GM19467 (cell line): ENCODE measurements at regions not wholly inside any gene's neighbourhood (a gene's known extent, or its start where the extent isn't known, plus 50 kb on each side); places are given as distances from the start of the nearest gene placed in this dataset.

Experiments
- ATAC-seq: cut with Tn5 transposase; IDR thresholded peaks from one replicate; pipeline ENCODE4 v1.9.1; 2021; ENCODE audit warnings: mild to moderate bottlenecking, moderate library complexity; ENCODE audit not compliant: unreplicated experiment

DNA sequence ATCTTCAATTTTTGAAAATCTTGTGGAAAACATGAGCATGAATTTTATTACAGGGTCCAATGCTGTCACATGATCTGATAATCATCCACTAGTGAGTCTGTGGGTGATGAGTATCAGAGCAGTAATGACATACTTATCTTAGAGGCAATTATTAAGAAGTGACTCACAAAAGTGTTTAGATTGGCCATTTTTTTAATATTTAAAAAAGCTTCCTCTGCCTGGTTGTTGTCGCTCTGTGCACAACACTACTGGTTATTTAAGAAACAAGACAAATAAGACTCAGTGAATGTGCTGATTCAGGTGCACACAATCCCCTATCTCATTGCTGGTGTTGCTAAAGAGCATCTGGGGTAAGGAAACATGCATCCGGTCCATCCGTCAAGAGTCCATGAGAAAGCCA, 665.8 kb upstream of the ZEB2 start:
- ATAC-seq = no peak

DNA sequence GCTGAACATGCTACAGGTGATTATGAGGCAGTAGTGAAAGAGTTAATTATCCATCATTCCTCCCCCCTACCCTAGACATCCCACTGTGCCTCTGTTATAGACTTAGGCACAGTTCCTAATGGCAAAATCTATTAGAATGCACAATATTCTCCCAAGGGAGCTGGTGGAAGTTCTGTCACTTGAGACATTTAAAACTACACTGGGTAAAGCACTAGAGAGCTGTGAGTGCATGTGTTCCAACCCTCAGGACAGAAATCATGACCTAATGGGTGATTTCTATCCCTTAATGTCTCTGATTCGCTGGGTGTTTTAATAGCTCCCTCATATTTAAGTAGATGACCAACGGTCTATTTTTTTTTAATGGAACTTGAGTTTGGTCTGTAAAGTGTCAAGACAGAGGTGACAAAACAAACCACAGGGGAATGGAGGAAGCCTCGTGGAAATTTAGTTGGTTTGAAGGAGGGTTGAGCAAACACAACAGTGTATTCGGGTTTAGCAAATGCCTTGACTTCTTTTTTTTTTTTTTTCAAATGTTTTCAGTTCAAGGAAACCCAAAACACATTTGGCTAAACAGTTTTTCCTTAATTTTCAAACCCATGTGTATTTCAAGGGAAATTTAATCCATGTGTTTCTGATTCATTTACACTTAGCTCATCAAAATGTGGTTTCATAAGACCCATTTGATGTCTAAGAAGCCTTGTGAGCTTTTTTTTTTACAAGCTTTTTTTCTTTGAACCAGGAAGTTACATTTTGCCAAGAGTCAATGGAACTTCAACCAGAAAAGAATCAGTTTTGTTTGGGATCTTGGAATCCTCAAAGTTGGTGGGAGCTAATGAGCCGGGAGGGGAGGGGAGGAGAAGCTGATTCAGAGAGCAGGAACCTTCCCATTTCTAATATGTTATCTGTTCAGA, 665.1 kb upstream of the ZEB2 start:
- no peak for ATAC-seq

DNA sequence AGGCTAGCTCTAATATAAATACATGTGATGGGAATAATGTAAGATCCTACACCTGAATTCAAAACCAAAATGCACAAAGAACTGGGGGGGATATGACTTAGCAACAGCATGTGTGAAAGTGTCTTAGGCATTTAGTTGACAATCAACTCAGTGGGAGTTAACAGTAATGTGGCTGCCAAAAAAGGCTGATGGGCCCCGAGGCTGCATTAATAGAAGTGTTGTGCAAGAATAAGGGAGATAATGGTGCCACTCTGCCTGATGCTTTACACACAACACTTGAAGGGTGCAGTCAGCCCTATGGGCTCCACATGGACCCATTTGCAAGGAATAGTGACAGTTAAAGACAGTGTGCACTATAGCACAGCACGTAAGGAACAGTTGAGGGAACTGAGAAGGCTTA, 649.4 kb upstream of the ZEB2 start:
- ATAC-seq = no peak

DNA sequence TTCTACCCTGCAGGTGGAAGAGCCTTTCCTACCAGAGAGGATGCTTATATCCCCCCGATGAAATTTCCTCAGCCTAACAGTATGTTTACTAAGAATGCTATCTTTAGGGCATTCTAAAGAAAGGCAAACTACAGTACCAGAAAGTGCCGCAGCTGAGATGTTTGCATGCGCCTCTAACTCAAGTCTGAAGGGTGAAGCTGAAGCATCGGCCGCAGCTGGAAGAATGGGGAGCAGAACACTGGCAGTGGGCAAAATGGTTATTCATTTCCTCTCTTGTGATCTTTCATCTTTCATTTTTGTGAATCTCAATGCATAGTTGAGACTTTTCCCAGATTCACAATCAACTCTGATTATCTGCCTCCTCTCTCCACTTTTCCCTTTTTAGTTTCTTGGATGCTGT, 648.2 kb upstream of the ZEB2 start:
- ATAC-seq = no peak

DNA sequence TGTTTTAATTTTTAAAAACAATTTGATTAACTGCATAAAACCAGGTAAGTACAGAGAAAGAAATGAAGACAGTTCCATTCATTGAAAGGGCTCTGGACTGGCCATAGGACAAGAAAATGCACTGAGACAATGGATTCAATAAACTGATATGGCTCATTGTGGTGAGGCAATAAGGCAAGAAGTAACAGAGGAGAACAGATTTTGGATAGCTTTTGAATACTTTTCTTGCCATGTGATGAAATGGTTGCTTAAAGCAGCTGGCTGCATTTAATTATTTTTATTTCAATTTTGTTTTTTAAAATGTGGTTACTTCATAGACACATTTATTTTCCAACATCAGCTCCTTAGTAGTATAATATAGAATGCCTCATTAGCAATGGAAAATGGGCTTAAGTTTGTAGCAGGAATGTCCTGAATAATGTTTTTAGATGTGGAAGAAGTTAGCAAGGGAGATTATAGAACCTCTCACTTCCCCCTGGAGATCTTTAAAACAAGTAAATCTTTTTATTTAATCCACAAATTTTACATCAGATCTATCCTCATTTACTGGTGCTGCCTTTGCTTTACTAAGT, 646.9 kb upstream of the ZEB2 start:
- no peak for ATAC-seq

DNA sequence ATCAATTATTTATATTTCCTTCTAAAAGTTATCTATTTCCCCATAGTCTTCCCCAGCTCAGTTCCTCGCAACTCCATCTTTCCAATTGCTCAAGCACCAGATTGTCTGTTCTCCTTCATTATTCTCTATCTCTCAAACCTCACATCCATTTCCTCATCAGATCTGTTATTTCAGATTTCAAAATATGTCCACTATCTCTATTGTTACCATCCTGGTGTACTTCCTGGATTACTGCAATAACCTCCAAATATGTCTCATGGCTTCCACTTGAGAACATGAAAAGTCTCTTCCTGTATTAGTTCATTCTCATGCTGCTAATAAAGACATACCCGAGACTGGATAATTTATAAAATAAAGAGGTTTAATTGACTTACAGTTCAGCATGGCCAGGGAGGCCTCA, 641.7 kb upstream of the ZEB2 start:
- no peak for ATAC-seq

DNA sequence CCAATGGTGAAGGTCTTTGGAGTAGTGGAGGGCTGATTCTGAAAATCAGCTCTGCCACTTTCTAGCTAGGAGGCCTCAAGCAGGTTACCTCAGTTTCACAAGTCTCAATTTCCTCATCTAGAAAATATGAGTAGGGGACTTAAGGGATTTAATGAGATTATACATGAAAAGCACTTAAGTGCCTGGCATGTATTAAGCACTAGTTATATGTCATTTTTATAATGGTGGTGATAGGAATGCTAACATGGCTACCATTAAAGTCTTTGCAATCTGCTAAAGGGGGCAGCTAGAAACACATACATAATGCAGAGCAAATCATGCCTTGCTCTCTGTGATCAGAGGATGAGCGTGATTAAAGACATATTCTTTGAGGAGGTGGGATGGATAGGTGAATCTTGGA, 640.9 kb upstream of the ZEB2 start:
- ATAC-seq = no peak

DNA sequence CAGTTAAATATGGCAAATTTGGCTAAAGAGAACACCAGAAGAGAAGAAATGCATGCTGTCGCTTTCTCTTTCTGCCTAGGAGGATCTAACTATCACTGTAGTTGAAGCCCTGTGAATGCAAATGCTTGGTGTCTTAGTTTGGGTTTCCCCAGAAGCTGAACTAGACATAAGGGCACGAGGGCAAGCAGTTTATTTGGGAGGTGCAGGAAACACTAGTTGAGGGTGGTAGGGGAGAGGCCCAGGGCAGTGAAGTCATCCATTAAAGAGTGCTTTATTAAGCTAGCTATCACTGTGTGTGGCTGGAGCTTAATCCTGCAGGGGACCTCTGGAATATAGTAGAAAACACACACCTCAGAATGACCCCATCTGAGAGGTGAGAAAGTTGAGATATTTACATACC, 639.8 kb upstream of the ZEB2 start:
- ATAC-seq = no peak

DNA sequence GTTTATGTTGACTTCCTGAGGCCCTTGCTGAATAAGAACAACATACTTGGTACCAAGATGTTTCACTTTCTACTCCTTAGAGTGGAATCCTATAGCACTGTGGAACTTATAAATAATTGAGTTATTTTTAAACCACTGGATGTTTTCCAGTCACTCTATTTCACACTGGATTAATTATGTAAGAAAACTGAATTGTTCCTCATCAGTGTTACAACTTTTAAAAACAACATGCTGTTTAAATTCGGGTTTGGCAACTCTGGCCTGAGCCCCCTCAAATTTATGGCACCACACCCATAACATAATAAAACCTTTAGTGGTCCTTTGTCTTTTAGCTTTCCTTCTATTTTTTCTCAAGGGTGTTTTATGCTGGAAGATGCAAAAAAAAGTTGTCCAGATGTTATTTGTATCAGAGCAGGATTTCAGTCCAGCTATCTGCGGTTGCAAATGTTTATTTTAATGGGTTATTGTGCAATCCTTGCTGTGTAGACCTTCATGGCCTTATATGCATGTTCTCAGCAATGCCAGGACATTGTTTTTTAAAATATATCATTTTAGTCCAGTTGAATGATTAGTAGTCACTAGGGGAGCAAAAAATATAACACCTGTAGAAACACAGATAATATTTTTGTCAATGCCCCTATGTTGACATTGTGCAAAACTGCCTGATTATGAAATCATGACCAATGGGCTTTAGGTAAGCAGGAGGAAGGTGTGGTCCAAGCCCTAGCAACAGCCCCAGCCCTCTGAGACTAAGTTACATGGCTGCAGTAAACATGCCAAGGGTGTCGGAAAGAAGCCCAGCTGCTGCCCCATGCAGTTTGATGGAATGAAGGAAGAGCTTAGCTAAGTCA, 638.0 kb upstream of the ZEB2 start:
- no peak for ATAC-seq

DNA sequence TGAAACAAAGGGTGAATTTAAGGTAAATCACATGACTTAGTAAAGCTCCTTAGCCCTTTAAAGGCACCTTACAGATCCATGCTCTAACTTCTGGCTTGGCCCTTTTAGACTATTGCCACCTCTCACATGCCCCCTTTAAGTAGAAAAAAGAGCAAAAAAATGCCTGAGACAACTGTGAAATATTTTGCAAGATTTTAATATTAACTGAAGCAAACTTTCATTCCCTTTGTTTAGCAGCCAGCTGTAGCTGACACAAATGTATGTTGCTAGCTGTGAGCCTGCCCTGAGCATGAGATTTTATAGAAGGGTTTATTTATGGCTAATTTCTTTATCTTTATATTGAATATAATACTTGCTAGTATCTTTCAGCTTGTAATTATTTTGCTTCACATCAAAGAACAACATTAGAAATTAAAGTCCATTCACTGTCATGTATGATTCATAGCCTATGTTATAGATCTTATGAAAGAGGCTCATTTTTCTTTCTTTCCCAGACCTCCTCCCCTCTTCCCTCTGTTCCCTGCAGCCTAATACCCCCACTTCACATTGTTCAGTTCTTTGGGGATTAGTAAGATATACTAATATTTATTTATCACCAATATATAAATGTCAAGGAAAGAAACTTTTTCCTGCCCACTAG, 637.2 kb upstream of the ZEB2 start:
- no peak for ATAC-seq

DNA sequence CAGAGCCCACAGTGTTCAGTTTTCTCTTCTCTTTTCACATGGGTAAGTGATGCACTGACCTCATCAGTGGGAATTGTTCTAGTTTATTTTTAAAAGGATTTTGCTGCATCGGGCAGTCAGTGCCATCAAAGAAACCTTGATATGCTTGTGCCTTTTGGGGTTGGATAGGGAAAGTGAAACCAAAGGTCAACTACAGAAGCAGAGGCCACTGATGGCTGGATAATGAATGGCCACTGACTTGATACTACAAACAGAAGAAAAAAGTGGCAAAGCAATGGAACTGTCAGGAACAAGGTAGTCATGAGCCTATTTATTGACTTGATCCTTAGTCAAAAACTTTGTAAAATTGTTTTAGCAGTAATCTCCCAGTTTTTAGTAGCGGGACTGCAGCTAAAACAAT, 636.3 kb upstream of the ZEB2 start:
- no peak for ATAC-seq

DNA sequence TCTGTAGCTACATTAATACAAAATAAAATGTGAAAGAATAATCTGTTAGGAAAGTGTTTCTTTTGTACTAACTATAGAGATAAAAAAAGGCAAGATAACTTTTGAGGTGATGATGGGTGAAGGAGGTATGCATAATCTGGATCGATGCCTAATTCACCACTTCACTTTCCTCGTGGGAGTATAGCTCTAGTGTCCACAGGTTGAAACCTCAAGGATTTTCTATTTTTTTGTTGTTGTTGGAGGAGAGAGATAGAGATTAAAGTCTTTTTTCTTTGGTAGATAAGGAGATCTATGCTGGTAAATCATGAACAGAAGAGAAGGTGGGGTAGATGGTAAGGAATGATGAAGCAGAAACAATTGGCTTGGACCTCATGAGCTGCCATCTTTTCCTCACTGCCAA, 635.3 kb upstream of the ZEB2 start:
- ATAC-seq = no peak

DNA sequence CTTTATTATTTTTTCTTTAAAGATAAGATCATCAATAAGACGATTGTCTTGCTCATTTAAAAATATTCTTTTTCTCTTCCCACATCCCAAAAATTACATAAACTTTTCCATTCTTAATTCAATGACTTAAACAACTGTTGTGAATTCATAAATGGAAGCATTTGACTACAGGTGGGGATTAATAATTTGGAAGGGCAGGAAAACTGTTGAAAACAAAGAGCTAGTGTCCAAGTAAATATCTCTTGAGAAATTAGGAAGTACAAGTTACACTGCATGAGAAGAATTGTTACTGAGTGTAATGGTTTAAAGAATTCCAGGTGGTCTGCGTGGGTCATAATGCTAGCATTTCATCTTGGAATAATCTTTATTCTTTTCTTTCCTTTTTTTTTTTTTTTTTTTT, 634.8 kb upstream of the ZEB2 start:
- no peak for ATAC-seq

DNA sequence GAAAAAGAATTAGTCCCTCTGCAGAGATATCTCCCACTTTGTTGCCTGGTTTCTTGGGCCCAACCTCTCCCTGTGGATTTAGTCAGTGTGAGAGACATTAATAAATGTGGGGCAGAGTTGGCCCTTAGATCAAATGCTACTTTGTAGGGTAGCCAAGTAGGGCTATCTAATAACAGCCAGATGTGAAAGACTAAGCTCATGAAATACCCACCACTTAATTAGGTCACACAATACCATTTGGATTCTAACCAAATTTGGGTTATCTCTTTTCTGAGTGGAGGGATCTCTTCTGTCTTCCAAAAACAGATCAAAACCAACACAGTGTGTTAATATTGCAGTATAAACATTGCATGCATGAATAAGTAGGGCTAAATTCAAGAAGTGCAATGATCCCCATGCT, 626.8 kb upstream of the ZEB2 start:
- ATAC-seq = no peak

DNA sequence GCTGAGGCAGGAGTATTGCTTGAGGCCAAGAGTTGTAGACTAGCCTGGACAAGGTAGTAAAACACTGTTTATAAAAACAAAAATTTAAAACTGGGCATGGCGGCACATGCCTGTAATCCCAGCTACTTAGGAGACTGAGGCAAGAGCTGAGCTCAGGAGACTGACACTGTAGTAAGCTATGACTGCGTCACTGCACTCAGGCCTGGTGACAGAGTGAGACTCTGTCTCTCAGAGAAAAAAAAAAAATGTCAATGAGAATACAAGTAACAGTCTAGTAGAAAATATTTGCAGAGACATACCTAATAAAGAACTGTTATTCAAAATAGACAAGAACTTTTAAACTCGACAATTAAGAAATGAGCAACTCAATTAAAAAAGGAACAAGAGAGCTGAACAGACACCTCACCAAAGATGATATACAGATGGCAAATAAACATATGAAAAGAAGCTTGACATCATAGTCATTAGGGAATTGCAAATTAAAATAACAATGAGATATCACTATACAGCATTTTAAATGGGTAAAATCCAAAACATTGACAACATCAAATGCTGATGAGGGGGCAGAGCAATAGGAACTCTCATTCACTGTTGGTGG, 624.3 kb upstream of the ZEB2 start:
- no peak for ATAC-seq

DNA sequence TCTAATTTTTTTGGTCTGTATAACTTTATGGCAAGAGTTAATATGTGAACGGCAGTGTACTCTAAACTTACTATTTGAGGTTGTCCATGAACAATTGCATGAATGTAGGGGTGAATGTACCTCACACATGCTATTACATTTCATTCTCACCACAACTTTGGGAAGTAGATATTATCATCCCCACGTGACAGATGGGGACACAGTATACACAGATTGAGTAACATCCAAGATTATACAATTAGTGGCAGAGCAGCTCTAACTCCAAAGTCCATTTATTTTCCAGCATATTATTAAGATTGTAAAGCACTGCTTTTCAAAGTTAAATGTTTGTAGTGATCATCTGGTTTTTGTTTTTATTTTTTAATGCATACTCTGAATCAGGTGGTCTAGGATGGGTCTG, 622.1 kb upstream of the ZEB2 start:
- ATAC-seq = no peak

DNA sequence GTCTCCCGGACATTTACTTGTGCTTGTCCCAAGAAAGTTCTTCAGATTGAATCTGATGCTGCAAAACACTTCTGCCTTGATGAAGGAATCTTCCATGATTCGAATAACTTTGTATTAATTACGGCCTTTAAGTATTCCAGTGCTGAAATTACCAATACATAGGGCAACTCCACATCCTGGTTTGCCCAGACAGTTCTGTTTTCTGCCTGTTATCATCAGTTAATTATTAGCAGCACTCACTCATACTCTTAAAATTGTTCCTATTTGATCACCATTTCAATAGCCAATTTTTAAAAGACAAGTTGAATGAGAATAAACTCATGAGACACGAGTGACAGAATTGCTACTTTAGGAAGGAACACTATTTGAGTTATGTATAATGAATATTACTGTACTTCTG, 620.7 kb upstream of the ZEB2 start:
- no peak for ATAC-seq

DNA sequence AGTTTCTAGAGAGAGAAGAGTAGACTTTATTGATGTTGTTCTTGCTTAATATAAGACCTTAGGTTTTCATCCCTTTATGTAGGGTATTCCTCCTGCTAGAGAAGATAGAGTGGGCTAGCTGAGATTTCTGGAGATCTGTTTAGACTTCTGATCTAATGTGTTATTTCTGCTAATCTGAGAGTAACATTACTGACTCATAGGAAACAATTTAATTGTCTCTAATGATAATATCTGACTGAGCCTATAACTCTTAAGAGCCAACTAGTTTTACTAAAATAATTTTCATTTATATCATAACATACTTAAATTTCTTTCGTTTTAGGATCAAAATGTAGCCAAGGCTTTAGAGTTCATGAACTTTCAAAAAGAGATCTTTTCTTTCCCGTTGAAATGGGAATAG, 618.7 kb upstream of the ZEB2 start:
- ATAC-seq = no peak

DNA sequence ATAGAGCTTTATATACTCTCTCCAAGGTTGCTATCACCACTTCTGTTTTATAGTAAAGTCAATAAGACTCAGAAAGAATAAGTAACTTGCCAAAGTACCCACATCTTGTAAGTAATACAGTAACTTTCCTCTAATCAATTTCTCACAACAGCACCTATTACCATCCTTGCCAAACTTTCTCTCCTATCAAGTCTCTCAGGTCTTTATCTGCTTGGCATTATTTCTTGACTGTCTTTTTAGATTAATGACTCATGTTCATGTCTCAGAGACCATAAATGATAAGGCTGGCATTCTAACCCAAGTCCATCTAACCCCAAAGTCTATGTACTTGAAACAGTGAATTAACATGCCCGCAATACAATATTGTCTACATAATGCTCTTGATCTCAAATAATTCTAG, 618.0 kb upstream of the ZEB2 start:
- ATAC-seq = no peak

DNA sequence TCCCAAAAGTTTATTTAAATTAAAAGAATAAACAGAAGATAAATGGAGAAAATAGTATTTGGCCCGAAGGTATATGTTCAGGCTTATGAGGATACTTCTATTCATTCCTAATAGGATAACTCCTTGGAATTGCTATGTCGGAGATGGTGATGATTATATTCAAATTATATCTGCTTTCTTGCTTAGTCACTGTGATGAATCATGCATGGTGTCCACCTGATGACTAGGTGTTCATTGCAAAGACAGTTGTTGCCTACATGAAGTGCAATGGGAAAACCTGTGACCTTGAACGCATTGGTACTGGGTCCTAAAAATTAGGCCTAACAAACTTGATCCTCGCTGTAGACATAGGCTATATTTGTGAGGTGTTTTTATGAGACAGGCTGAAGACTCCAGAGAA, 617.3 kb upstream of the ZEB2 start:
- ATAC-seq = no peak

DNA sequence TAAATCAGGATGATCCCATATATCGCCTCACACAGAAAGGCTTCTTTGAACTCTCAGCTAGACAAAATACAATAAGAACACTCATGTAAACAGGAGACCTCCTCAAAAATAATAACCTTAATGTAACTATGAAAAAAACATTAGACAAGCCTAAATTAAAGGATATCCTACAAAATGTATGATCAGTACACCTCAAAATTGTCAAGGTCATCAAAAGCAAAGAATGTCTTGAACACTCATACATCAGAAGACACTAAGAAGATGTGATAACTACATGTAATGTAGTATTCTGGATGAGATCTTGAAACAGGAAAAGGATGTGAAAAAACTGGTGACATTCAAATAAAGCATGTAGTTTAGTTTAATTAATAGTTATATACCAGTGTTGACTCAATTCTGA, 616.8 kb upstream of the ZEB2 start:
- ATAC-seq = no peak
